ENCODE measurements at regions not wholly inside any gene's neighbourhood (a gene's known extent, or its start where the extent isn't known, plus 50 kb on each side); places are given as distances from the start of the nearest gene placed in this dataset.

DNA sequence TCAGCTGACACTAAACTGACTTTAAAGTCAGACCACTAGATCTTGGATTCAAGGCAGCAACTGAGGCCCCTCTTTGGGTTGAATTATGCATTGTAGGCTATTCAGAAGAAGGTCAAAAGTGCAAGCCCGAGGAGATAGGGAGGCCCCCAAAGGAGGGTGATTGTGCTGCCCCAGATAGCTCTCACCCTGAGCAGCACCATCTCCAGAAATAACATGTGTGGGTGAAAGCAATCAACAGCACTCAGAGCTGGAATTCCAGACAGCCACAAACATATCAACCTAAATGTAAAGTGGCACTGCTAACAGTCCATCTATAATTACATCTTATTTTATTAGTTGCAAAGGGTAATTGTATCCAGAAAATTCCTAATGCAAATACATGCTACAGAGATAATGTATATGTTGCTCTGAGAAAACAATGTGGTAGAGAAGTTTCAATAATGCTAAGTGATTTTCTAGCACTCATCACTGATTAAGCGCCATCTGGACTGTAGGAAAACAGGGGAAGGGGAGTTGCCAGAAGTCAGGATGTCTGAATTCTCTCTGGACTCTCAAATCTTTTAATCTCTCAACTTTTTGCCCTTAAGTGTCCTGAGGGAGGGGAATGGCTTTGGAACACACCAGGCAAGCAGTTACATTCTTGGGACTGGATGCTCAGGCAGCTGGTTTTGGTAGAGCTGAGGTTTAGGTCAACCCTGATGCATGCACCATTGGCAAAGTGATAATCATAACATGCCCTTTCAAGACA, 61.8 kb upstream of the SFRP2 start:
- DNase-seq (ENCODE audit: low spot score), result no peak

- DNase-seq (ENCODE audit: low spot score), result no peak
Measured at GRCh38 chr4:153844144-153844543, 55.3 kb upstream of the SFRP2 start.

Measured in AG20443 (cell line).